ENCODE measurements at regions not wholly inside any gene's neighbourhood (a gene's known extent, or its start where the extent isn't known, plus 50 kb on each side); places are given as distances from the start of the nearest gene placed in this dataset.

DNA sequence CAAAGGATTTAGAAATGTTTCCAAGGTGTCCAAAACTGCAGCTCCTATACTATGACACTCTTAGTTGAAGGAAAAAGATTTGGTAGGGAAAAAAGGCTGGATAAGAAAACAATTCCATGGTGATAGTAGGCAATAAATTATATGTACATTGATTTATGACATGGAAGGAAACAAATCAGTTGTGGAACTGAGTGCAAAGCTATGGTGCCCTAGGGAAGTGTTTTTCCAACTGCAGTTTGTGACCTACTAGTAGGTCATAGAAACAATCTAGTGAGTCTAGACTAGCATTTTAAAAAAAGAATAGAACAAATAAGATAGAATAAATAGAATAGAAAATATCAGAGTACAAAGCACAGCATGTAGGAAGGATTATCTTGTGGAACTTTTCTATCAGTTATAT lies 58.4 kb upstream of the TSPAN5 start:
- H3K4me1 ChIP-seq (replicated peaks in 1 of 2) = peaks cover 0 to 11% of the 10 kb centered on the region in 2 donors
- in situ Hi-C loops (cut with MboI; ENCODE audit: low pct_unique_long_range_greater_than_20kb in 2 of 9, low sequenced_read_pairs in 9 of 9, unreplicated experiment in 9 of 9) = no loop called here
- no peak overlapping the region for H3K4me3 ChIP-seq
- ATAC-seq (replicated peaks in 6 of 8) = no peak
- H3K27ac ChIP-seq = no peak overlapping the region

DNA sequence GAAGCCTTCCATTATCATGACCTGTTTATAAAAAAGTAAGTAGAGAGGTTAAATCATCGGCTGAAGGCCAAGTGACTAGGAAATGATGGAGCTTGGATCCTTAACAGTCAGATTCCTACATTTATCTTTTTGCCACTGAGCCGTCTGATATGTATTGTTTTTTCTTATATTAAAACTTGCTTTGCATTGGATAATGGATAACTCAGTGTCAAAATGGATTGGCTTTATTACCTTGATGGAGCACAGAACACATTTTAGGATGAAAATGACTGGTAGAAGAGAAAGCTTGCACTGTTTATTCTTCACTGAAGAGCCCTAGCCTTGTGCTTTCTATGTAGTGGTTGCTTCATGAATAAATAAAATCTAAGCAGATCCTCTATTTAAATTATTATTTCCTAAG lies 54.2 kb upstream of the TSPAN5 start:
- Histone ChIP-seq H3K4me3 (no peak overlapping the region), H3K27ac (no peak overlapping the region), H3K4me1 (replicated peaks in 1 of 2) (peaks cover 0 to 10% of the 10 kb centered on the region in 2 donors)
- WGBS, 10 experiments = 60 to 100% (median 100%) methylated on average over 1 to 2 of the region's 2 CpGs; no CpG with 5 or more reads in 3 of the 10 experiments
- in situ Hi-C loops (cut with MboI; ENCODE audit: low pct_unique_long_range_greater_than_20kb in 2 of 9, low sequenced_read_pairs in 9 of 9, unreplicated experiment in 9 of 9) = no loop called here
- ATAC-seq (replicated peaks in 6 of 8) = no peak

DNA sequence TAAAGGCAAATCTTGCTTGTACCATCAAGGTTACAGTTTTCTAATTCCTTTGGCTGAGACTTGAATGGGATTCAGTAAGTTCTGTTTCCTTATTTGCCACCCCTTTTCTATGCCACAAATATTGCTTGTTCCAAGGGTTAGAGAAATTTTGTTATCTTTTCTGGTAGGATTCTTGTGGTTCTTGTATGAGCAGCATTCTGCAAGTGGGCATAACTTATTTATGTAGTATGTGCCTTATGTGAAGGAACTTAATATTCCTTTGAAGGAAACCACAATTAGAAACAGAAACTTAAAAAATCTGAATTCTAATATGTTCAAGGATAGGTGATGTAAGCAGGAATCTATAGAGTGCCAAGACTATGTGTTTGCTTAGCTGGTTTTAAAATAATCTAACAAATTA lies 53.1 kb upstream of the TSPAN5 start:
- no peak overlapping the region for H3K27ac ChIP-seq
- no peak for ATAC-seq (replicated peaks in 6 of 8)
- peaks cover 0 to under 1% of the 10 kb centered on the region in 2 donors for H3K4me1 ChIP-seq (replicated peaks in 1 of 2)
- in situ Hi-C loops (cut with MboI; ENCODE audit: low pct_unique_long_range_greater_than_20kb in 2 of 9, low sequenced_read_pairs in 9 of 9, unreplicated experiment in 9 of 9) = no loop called here
- H3K4me3 ChIP-seq = no peak overlapping the region

DNA sequence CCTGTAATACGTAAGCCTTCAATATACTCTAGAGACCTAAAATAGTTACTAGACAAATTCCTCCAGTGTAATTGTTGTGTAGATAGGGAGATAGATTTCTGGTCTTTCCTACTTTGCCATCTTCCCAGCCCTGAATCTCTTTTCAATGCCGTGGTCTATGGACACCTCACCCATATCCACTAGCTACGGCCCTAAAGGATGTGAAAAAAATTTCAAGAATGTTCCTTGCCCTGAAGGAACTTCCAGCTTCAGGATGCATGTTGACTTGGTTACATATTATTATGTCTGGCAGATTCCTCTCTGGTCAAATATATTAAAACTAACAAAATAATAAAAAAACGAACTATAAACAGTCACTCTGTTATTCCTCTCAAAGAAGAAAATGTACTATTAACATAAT lies 52.4 kb upstream of the TSPAN5 start:
- in situ Hi-C loops (cut with MboI; ENCODE audit: low pct_unique_long_range_greater_than_20kb in 2 of 9, low sequenced_read_pairs in 9 of 9, unreplicated experiment in 9 of 9) = no loop called here
- no peaks in the 10 kb centered on the region for H3K4me1 ChIP-seq (replicated peaks in 1 of 2)
- no peak overlapping the region for H3K4me3 ChIP-seq
- H3K27ac ChIP-seq = no peak overlapping the region
- ATAC-seq (replicated peaks in 6 of 8) = peak in 3 of 8 experiments; percentile 53 to 93 (median 81)
- 30 to 74% (median 65%) methylated on average over 2 to 4 of the region's 4 CpGs; no CpG with 5 or more reads in 2 of the 10 experiments for WGBS, 10 experiments
